Thyroid gland (tissue), 4 donors: ENCODE measurements at regions not wholly inside any gene's neighbourhood (a gene's known extent, or its start where the extent isn't known, plus 50 kb on each side); places are given as distances from the start of the nearest gene placed in this dataset.

Experiments used
- CTCF ChIP-seq, 6 experiments: fragments of 200-600 bp in 3 of 6; fragments of 450-650 bp in 3 of 6; sonication (generic) in 3 of 6; IDR thresholded peaks; one replicate each; pipeline ENCODE4 v1.5.1; 2016 to 2019; ENCODE audit warnings: antibody characterized with exemption in 6 of 6, mild to moderate bottlenecking in 2 of 6, inconsistent platforms in 1 of 6, moderate library complexity in 1 of 6
- POLR2A ChIP-seq, 2 donors: fragments of 450-650 bp; IDR thresholded peaks; one replicate each; pipeline ENCODE4 v1.6.1; 2017; ENCODE audit warnings: antibody characterized with exemption in 2 of 2, mild to moderate bottlenecking in 2 of 2, moderate library complexity in 1 of 2

- TF ChIP-seq CTCF (IDR thresholded peaks at IDR 0.05) (no peak), POLR2A (IDR thresholded peaks at IDR 0.05) (no peak)
These were observed 731.7 kb downstream of the RFPL4B start for GRCh38 chr6:113078791-113079190.
